B cell (primary cell): ENCODE measurements at regions not wholly inside any gene's neighbourhood (a gene's known extent, or its start where the extent isn't known, plus 50 kb on each side); places are given as distances from the start of the nearest gene placed in this dataset.

Source experiments
- EZH2 ChIP-seq: IDR thresholded peaks from 2 replicates; pipeline ENCODE4 v1.6.1; 2012; ENCODE audit warnings: borderline replicate concordance, low read depth, mild to moderate bottlenecking, moderate library complexity, low read length; ENCODE audit not compliant: insufficient read depth, poor library complexity, severe bottlenecking
- TF ChIP-seq, protein P1 (sequence below): fragments of 200-600 bp; IDR thresholded peaks from one replicate; pipeline ENCODE4 v1.8.0; 2022; ENCODE audit warnings: antibody characterized with exemption, mild to moderate bottlenecking

DNA sequence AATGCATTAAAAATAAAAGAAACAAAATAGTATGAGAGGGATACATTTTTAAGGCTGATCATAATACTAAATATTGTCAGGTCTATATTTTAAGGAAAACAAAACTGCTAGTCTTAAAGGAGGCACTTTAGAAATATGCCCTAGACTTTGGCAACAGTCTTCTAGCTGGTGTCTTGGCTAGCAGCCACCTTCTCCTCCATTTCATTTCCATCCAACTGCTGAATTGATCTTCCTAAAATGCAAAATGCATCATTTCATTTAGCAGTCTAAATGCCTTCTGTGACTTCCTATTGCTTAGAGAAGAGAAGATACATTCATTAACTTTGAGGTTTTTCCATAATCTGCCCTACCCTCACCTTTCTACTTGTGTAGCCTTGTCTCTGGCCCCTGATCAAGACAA lies 1404.1 kb downstream of the CDH11 start:
- TF ChIP-seq, protein P1, sequence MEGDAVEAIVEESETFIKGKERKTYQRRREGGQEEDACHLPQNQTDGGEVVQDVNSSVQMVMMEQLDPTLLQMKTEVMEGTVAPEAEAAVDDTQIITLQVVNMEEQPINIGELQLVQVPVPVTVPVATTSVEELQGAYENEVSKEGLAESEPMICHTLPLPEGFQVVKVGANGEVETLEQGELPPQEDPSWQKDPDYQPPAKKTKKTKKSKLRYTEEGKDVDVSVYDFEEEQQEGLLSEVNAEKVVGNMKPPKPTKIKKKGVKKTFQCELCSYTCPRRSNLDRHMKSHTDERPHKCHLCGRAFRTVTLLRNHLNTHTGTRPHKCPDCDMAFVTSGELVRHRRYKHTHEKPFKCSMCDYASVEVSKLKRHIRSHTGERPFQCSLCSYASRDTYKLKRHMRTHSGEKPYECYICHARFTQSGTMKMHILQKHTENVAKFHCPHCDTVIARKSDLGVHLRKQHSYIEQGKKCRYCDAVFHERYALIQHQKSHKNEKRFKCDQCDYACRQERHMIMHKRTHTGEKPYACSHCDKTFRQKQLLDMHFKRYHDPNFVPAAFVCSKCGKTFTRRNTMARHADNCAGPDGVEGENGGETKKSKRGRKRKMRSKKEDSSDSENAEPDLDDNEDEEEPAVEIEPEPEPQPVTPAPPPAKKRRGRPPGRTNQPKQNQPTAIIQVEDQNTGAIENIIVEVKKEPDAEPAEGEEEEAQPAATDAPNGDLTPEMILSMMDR, result no peak
- TF ChIP-seq EZH2, result no peak
